Large intestine (tissue), 3 donors: ENCODE measurements at regions not wholly inside any gene's neighbourhood (a gene's known extent, or its start where the extent isn't known, plus 50 kb on each side); places are given as distances from the start of the nearest gene placed in this dataset.

Experiments
- DNase-seq, 2 donors: peaks; one replicate each; pipeline versions ENCODE4 v3.0.0 to v3.0.0-alpha.2; 2013
- H3K27ac ChIP-seq: one replicate; pipeline ENCODE4 v1.5.1; 2013; ENCODE audit warnings: low read length
- H3K27me3 ChIP-seq: 2 replicates; pipeline ENCODE4 v1.6.1; 2013; ENCODE audit warnings: low read length; ENCODE audit not compliant: control insufficient read depth, insufficient read depth
- H3K36me3 ChIP-seq: 2 replicates; pipeline ENCODE4 v1.6.1; 2013; ENCODE audit warnings: low read length; ENCODE audit not compliant: control insufficient read depth, insufficient read depth
- H3K4me1 ChIP-seq: one replicate; pipeline ENCODE4 v1.6.1; 2013; ENCODE audit warnings: low read length; ENCODE audit not compliant: control insufficient read depth, insufficient read depth
- H3K4me3 ChIP-seq: one replicate; pipeline ENCODE4 v1.5.1; 2013; ENCODE audit warnings: low read length
- H3K9me3 ChIP-seq: one replicate; pipeline ENCODE4 v1.6.1; 2013; ENCODE audit warnings: mild to moderate bottlenecking, low read depth, low read length, moderate library complexity; ENCODE audit not compliant: control insufficient read depth
- WGBS: methylation state at CpG from one replicate; pipeline ENCODE4 v1.1.5; 2013; ENCODE audit warnings: low lambda C conversion rate; ENCODE audit not compliant: insufficient coverage; 5-methylcytosine and 5-hydroxymethylcytosine counted together

DNA sequence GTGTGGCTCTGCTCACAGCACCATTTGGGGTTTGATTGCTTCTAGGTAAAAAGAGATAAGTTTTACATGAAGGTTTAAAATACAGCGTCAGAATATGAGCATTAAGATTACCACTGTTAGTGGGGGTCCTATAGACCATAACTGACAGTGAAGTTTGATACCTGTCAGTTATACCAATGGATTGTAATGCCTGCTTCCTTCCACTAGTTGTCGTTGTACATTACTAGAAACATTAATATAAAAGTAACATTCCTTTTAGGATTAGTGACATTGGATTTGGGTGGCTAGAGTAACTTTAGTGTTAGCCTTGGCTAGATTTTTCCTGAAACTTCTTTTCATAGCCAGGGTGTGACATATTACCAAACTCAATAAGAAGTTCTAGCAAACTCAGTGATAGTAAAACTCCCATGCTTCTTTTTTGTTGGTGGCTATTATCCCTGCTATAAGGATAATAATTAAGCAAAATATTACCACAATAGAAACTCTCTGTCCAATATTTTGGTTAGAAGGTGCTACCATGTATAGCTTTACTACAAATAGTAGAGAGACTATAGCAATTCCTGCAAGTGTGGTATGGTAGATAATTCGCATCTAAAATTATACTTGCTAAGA is 57.1 kb downstream of the FAM181B start:
- no peak for DNase-seq
- no CpG with 5 or more reads among the region's 3 CpGs for WGBS
- H3K9me3 ChIP-seq = no peaks in the 10 kb centered on the region
- H3K27ac ChIP-seq = no peak overlapping the region
- no peaks in the 10 kb centered on the region for H3K27me3 ChIP-seq
- no peak overlapping the region for H3K4me3 ChIP-seq
- H3K36me3 ChIP-seq = no peaks in the 10 kb centered on the region
- H3K4me1 ChIP-seq = no peaks in the 10 kb centered on the region

DNA sequence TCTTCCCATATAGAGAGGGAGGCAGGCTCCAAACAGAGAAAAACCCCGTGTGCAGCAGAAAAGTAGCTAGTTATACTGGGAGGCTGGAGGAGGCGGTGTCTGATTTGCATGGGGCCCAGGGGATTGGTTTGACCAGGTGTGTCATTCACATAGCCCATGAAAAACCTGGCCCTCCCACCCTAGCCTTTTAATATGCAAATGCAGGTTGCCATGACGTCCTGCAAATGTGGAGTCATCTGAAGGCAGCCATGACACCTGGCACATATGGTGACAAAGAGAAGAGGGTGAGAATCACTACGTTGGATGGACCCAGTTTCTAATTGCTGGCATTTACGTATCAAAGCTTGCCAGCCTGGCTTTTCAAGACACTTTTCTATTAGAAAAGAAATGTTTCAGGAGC is 57.8 kb downstream of the FAM181B start:
- Histone ChIP-seq H3K27me3 (no peaks in the 10 kb centered on the region), H3K36me3 (no peaks in the 10 kb centered on the region), H3K27ac (no peak overlapping the region), H3K4me3 (no peak overlapping the region), H3K9me3 (no peaks in the 10 kb centered on the region), H3K4me1 (no peaks in the 10 kb centered on the region)
- DNase-seq = no peak
- 92% methylated on average over 2 of the region's 5 CpGs for WGBS

DNA sequence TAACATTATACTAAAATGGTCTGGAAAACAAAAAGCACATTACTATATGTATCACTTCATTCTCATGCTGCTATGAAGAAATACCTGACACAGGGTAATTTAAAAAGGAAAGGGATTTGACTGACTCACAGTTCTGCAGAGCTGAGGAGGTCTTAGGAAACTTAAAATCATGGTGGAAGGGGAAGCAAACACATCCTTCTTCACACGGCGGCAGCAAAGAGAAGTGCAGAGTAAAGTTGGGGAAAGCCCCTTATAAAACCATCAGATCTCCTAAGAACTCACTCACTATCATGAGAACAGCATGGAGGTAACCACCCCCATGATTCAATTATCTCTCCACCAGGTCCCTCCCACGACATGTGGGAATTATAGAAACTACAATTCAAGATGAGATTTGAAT is 60.0 kb downstream of the FAM181B start:
- Histone ChIP-seq H3K9me3 (no peaks in the 10 kb centered on the region), H3K4me1 (no peaks in the 10 kb centered on the region), H3K27ac (no peak overlapping the region), H3K27me3 (no peaks in the 10 kb centered on the region), H3K36me3 (no peaks in the 10 kb centered on the region), H3K4me3 (no peak overlapping the region)
- no peak for DNase-seq
- WGBS = no CpG with 5 or more reads among the region's 3 CpGs

DNA sequence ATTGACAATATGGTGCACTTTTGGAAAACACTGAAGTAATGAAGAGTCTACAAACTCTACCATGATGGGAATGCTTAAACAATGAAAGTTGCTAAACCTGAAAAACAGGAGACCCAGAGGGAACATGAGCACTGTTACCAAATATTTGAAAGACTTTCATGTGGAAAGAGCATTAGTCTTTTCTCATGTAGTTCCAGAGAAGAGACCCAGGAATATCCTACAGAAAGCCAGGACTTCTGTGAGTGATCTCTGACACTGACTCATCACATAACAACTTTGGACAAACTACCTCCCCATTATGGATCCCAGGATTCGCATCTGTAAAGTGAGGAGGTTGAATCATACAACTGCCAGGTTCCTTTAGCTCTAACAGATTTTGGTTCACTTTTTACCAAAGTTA is 62.2 kb downstream of the FAM181B start:
- no peak overlapping the region for H3K4me3 ChIP-seq
- no CpG with 5 or more reads among the region's 1 CpG for WGBS
- no peaks in the 10 kb centered on the region for H3K27me3 ChIP-seq
- DNase-seq = no peak
- no peaks in the 10 kb centered on the region for H3K36me3 ChIP-seq
- H3K4me1 ChIP-seq = no peaks in the 10 kb centered on the region
- H3K9me3 ChIP-seq = no peaks in the 10 kb centered on the region
- H3K27ac ChIP-seq = no peak overlapping the region

DNA sequence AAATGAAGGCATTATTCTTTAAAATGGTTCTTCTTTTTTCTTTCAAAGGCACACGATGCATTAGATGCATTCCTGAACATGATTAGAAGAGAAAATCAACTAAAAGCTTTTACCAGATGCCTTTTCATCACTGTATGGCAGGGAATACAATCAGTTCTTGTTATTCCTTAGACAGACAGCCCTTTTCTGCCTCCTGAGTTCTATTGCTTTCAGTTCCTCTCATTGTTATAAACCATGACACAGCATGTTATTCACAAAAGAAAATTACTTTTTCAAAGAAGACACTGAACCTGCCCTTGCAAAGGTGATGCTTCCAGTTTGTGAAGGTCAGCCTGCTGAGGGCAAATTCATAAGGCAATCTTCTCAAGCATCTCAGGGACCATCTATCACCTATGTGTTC is 70.1 kb downstream of the FAM181B start:
- Histone ChIP-seq H3K4me1 (no peaks in the 10 kb centered on the region), H3K27me3 (no peaks in the 10 kb centered on the region), H3K9me3 (no peaks in the 10 kb centered on the region), H3K4me3 (no peak overlapping the region), H3K36me3 (no peaks in the 10 kb centered on the region), H3K27ac (no peak overlapping the region)
- 100% methylated on average over 1 of the region's 1 CpG for WGBS
- DNase-seq = no peak

DNA sequence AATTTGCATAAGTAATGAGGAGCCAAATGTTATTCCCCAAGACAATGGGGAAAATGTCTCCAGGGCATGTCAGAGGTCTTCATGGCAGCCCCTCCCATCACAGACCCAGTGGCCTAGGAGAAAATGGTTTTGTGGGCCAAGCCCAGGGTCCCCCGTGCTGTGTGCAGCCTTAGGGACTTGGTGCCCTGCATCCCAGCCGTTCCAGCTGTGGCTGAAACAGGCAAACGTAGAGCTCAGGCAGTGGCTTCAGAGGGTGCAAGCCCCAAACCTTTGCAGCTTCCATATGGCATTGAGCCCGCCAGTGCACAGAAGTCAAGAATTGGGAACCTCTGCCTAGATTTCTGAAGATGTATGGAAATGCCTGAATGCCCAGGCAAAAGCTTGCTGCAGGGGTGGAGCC is 79.9 kb downstream of the FAM181B start:
- WGBS = no CpG with 5 or more reads among the region's 4 CpGs
- no peak overlapping the region for H3K27ac ChIP-seq
- no peaks in the 10 kb centered on the region for H3K9me3 ChIP-seq
- no peaks in the 10 kb centered on the region for H3K36me3 ChIP-seq
- DNase-seq = no peak
- H3K27me3 ChIP-seq = no peaks in the 10 kb centered on the region
- H3K4me1 ChIP-seq = no peaks in the 10 kb centered on the region
- H3K4me3 ChIP-seq = no peak overlapping the region

DNA sequence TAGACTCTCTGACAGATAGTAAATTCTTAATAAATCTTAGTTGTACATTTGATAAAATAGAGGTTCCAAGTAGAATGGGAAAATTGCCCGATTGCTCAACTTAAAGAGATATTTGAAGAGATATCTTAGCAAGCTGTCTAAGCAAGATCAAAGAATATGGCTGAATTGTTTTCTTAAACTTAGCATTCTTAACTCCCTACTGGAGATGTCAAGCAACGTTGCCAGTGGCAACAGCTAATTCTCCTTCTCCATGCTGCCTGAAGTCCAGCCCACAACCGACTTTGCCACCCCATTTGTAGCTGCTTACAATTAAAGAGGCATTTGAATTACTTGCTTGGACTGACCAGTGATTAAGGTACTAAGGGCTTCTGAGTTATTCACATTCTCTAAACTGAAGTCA is 94.4 kb downstream of the FAM181B start:
- H3K4me3 ChIP-seq = no peak overlapping the region
- no peaks in the 10 kb centered on the region for H3K36me3 ChIP-seq
- 80% methylated on average over 1 of the region's 3 CpGs for WGBS
- DNase-seq = no peak
- H3K9me3 ChIP-seq = no peaks in the 10 kb centered on the region
- H3K4me1 ChIP-seq = no peaks in the 10 kb centered on the region
- H3K27ac ChIP-seq = no peak overlapping the region
- no peaks in the 10 kb centered on the region for H3K27me3 ChIP-seq

DNA sequence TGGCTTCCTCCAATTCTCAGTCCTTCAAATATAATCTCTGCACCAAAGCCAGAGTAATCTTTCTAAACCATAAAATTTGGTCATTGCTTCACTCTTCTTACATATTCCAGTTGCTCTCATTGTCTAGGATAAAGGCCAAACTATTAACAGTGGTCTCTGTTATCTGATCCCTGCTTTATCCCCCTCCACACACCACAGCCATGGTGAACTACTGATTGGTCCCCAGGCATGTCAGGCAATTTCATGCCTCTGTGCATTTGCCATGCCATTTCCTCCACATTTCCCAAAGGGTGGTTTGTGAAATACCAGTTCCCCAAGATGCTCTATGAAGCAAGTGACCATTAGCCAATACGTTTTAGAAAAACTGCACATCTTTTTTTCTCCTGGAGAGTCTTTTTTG is 97.0 kb downstream of the FAM181B start:
- Histone ChIP-seq H3K9me3 (no peaks in the 10 kb centered on the region), H3K27me3 (no peaks in the 10 kb centered on the region), H3K27ac (no peak overlapping the region), H3K4me1 (no peaks in the 10 kb centered on the region), H3K4me3 (no peak overlapping the region), H3K36me3 (no peaks in the 10 kb centered on the region)
- DNase-seq = no peak
- 100% methylated on average over 1 of the region's 1 CpG for WGBS

DNA sequence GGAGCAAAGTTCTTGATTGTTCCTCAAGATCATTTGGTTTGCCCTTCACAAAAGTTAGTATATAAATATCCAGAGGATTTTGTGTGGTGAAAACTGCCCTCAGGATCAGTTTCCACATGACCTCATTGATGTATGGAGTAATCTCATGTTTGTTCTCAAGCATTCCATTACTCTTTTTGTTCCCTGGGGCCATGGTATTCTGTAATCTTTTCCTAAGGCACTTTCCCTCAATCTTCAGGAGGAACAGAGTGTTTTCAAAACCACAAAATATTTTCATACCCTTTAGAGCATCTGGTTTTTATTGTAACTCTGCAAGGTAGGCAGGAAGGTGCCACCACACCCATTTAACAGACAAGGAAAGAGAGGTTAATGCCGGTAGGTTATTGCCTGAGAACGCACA is 99.6 kb downstream of the FAM181B start:
- H3K27ac ChIP-seq = no peak overlapping the region
- WGBS = no CpG with 5 or more reads among the region's 2 CpGs
- no peak for DNase-seq
- no peaks in the 10 kb centered on the region for H3K4me1 ChIP-seq
- H3K9me3 ChIP-seq = no peaks in the 10 kb centered on the region
- H3K36me3 ChIP-seq = no peaks in the 10 kb centered on the region
- H3K4me3 ChIP-seq = no peak overlapping the region
- H3K27me3 ChIP-seq = no peaks in the 10 kb centered on the region

DNA sequence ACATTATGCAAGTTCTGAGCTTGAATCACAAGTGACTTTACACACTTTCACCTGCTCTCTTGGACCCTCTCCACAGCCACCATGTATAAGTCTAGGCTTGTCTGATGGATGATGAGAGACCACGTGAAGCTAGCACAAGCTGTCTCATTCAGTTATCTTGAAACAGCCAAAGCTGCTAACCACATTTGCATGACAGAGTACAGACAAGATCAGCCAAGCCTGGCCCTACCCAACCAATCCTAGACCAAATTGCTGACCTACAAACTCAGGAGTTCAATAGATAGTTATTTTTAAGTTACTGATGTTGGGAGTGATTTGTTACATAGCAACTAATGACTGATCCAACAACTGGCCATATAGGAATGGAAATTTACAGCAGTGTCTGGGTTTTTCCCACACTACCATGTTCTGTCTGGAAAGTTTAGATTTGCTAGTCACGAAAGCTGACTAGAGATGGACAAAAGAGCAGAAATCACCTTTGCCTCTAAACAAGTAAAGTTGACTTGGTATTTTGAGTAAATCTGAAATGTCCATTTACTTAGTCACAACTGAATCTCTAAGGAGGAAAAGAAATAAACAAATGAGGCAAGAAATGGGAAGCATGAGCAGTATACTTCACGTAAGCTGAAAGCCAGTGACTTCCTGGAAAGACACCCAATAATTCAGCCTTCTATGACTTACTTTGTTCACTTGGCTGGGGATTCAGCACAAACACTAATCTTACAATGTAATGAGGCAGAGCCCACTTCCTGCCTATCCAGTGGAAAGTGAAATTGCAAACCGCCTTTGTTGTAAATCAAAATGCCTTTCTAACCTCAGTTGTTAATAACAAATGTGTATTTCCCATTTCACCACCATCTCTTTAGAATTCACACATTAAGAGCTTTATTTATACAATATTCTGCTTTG is 101.7 kb downstream of the FAM181B start:
- Histone ChIP-seq H3K9me3 (no peaks in the 10 kb centered on the region), H3K27me3 (no peaks in the 10 kb centered on the region), H3K4me1 (no peaks in the 10 kb centered on the region), H3K4me3 (no peak overlapping the region), H3K27ac (no peak overlapping the region), H3K36me3 (no peaks in the 10 kb centered on the region)
- no peak for DNase-seq
- WGBS = 79% methylated on average over 2 of the region's 4 CpGs

DNA sequence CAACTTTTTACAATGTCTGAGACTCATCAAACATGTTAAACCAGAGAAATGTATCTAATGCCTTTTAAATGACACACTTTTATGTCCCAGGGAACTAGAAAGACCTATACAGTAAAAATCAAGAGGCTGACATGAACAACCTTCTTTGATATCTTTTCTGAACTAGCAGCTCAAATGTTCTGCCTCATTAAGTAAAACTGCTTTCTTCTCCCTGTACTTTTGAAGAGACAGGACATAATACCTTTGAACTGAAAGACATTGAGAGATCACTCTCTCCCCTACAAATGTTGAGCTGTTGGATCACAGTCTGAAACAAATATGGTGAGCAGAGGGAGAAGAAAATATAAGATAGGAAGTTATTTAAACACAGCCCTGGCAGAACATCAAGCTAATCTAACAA is 123.0 kb downstream of the FAM181B start:
- H3K9me3 ChIP-seq = no peaks in the 10 kb centered on the region
- H3K4me1 ChIP-seq = no peaks in the 10 kb centered on the region
- H3K4me3 ChIP-seq = no peak overlapping the region
- DNase-seq = no peak
- no peaks in the 10 kb centered on the region for H3K36me3 ChIP-seq
- H3K27me3 ChIP-seq = no peaks in the 10 kb centered on the region
- H3K27ac ChIP-seq = no peak overlapping the region
